Heart right ventricle (tissue), 16 donors: ENCODE measurements at regions not wholly inside any gene's neighbourhood (a gene's known extent, or its start where the extent isn't known, plus 50 kb on each side); places are given as distances from the start of the nearest gene placed in this dataset.

Experiments used
- ATAC-seq, 8 donors: fragments of 200-7000 bp; cut with Tn5 transposase; one replicate each; pipeline ENCODE4 v1.9.1; 2020; ENCODE audit warnings: mild to moderate bottlenecking in 8 of 8, moderate library complexity in 8 of 8, moderate number of reproducible peaks in 1 of 8
- DNase-seq, 2 donors: peaks; one replicate each; pipeline ENCODE4 v3.0.0-alpha.2; 2020
- H3K27ac ChIP-seq, 10 donors: fragments of 200-600 bp; sonication (generic) in 2 of 10; one replicate each; pipeline versions ENCODE4 v1.5.0 to v1.8.0; 2020 to 2022; ENCODE audit warnings: mild to moderate bottlenecking in 3 of 10
- H3K27me3 ChIP-seq, 7 donors: fragments of 200-600 bp; one replicate each; pipeline ENCODE4 v1.8.0; 2021 to 2022; ENCODE audit warnings: mild to moderate bottlenecking in 2 of 7
- H3K36me3 ChIP-seq, 9 donors: fragments of 200-600 bp; sonication (generic) in 1 of 9; one replicate each; pipeline versions ENCODE4 v1.5.0 to v1.8.0; 2020 to 2022; ENCODE audit warnings: mild to moderate bottlenecking in 2 of 9
- H3K4me1 ChIP-seq, 9 donors: fragments of 200-600 bp; sonication (generic) in 1 of 9; one replicate each; pipeline versions ENCODE4 v1.5.0 to v1.8.0; 2020 to 2022; ENCODE audit warnings: mild to moderate bottlenecking in 4 of 9
- H3K4me3 ChIP-seq, 10 donors: fragments of 200-600 bp; sonication (generic) in 2 of 10; one replicate each; pipeline versions ENCODE4 v1.5.0 to v1.8.0; 2020 to 2022; ENCODE audit warnings: mild to moderate bottlenecking in 7 of 10, moderate library complexity in 2 of 10
- H3K9me3 ChIP-seq, 11 donors: fragments of 200-600 bp in 10 of 11; sonication (generic) in 2 of 11; one replicate each; pipeline versions ENCODE4 v1.5.0 to v1.8.0; 2013 to 2022; ENCODE audit warnings: mild to moderate bottlenecking in 2 of 11, control low read depth in 1 of 11, moderate library complexity in 1 of 11
- WGBS, 2 donors: extraction: QIAGEN DNeasy Blood & Tissue Kit; methylation state at CpG; one replicate each; pipeline ENCODE4 v1.1.7; 2013; ENCODE audit warnings: inconsistent platforms in 1 of 2; 5-methylcytosine and 5-hydroxymethylcytosine counted together
- intact Hi-C, 10 donors: fragments of 100-400 bp; cut with DNase I; formaldehyde crosslinking; loops; one replicate each; pipeline versions ENCODE4 v1.11.1 to v1.14.2; 2022
- TF ChIP-seq, protein P1 (sequence below), 9 donors: fragments of 200-600 bp; sonication (generic) in 2 of 9; IDR thresholded peaks; one replicate each; pipeline versions ENCODE4 v1.5.0 to v1.8.0; 2021 to 2022; ENCODE audit warnings: antibody characterized with exemption in 9 of 9, mild to moderate bottlenecking in 5 of 9, moderate library complexity in 1 of 9
- donor health status: Arrhythmogenic right ventricular cardiomyopathy.
- donor health status: ischemic (EF 13 %, LVEDD 7.1; RV severe dilation, severe dysfunction).
- donor health status: healthy with polysubstance abuse.
- donor health status: DM: no; HTN: yes; CAD: no.
- donor health status: DM: no; HTN: no; CAD: no.
- donor health status: ischemic (EF 25% LVEDD 6.9; RV normal size, moderate dysfunction).
- donor health status: ischemic (EF 25% LVEDD 5.7; RV mildly dilated, moderate dysfunction).
- donor health status: healthy.
- donor health status: DM: yes; HTN: yes; CAD: no.
- donor health status: Ischemic cardiomyopathy.
- donor health status: ischemic (EF 35%, LVEDD 5.7; RV mildly dilated, moderate dysfunction).
- donor health status: nonischemic (EF 11% LVEDD 7.7; RV severe dilation, severe dysfunction).
- donor health status: DM: yes; HTN: yes; CAD: no.
- donor health status: PGD.
- donor health status: ischemic (EF 29% LVEDD 5.4; RV normal size, mild dysfunction).
- donor health status: nonischemic (EF 23%, LVEDD 6.1; RV moderate dilation, normal function).

DNA sequence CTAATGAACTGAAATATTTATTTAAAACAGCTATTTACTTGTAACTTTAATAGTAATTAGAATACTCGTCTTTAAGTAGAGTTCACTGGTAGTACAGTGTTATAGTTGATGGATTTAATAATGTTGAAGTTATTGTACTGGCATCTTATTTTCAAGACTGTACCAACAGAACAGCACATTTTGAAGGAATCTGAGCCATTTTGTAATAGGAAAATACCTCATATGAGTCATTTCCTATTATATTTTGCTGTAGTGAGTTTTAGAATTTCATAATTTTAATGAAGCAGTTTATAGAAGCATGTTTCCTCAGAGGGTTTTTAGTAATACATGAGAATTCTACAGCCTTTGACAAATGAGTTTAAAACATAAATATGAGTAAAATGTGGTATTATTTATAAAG, 258.3 kb downstream of the OLFM3 start:
- no peaks in the 10 kb centered on the region for H3K27me3 ChIP-seq
- intact Hi-C loops: no loop called here
- no peak for DNase-seq
- no peaks in the 10 kb centered on the region for H3K36me3 ChIP-seq
- ATAC-seq: no peak
- no peaks in the 10 kb centered on the region for H3K9me3 ChIP-seq
- no peaks in the 10 kb centered on the region for H3K4me1 ChIP-seq
- TF ChIP-seq, protein P1, sequence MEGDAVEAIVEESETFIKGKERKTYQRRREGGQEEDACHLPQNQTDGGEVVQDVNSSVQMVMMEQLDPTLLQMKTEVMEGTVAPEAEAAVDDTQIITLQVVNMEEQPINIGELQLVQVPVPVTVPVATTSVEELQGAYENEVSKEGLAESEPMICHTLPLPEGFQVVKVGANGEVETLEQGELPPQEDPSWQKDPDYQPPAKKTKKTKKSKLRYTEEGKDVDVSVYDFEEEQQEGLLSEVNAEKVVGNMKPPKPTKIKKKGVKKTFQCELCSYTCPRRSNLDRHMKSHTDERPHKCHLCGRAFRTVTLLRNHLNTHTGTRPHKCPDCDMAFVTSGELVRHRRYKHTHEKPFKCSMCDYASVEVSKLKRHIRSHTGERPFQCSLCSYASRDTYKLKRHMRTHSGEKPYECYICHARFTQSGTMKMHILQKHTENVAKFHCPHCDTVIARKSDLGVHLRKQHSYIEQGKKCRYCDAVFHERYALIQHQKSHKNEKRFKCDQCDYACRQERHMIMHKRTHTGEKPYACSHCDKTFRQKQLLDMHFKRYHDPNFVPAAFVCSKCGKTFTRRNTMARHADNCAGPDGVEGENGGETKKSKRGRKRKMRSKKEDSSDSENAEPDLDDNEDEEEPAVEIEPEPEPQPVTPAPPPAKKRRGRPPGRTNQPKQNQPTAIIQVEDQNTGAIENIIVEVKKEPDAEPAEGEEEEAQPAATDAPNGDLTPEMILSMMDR (IDR thresholded peaks at IDR 0.05): no peak
- no peak overlapping the region for H3K4me3 ChIP-seq
- no peak overlapping the region for H3K27ac ChIP-seq
- 86% methylated on average over 1 of the region's 1 CpG for WGBS, 2 donors

DNA sequence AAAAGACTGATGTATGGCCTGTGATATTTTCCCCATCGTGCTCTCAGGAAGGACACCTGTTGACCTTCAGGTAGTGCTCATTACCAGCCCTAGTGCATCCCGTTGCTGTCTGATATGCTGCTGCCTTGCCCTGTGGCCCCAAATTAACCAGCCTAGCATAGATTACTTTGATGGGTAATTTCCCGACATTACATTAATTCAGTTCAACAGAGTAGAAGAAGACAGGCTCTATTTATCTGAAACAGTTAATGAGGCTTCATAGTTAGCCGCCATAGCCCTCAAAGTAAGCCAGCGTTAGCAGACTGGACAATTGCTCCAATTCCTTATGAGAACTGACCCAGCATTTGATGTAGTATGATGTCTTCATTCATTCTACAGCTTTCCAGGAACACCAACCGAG, 257.6 kb downstream of the OLFM3 start:
- ATAC-seq: no peak
- no peak overlapping the region for H3K4me3 ChIP-seq
- H3K27ac ChIP-seq: no peak overlapping the region
- H3K27me3 ChIP-seq: no peaks in the 10 kb centered on the region
- no peaks in the 10 kb centered on the region for H3K4me1 ChIP-seq
- no peaks in the 10 kb centered on the region for H3K36me3 ChIP-seq
- TF ChIP-seq, protein P1 (IDR thresholded peaks at IDR 0.05): no peak
- WGBS, 2 donors: 80 to 85% methylated on average over 6 of the region's 6 CpGs
- intact Hi-C loops: no loop called here
- no peaks in the 10 kb centered on the region for H3K9me3 ChIP-seq
- no peak for DNase-seq

DNA sequence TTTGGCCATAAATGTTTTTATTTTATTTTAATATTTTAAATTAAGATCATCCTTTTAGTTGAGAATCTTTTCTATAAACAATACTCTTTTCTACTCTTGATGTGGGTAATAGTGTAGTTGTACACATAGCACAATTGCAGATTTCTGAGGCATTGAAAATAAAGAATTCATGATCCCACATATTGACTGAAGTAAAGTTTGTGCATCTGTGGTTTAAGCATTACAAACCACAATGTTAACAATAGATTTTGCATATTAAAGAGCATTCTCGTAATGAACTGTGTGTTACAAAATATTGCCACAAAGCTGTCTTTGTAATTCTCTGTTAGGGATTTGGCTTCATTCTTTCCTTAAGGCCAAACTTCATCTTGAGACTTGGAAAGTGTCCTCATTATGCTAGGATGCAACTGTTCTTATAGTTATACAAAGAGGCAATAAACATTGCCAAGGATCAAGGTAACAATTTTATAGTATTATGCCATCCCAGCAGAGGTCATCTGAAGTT, 256.8 kb downstream of the OLFM3 start:
- H3K4me1 ChIP-seq: no peaks in the 10 kb centered on the region
- intact Hi-C loops: no loop called here
- WGBS, 2 donors: 66 to 84% methylated on average over 1 of the region's 1 CpG
- no peak for ATAC-seq
- H3K9me3 ChIP-seq: no peaks in the 10 kb centered on the region
- H3K4me3 ChIP-seq: no peak overlapping the region
- H3K27ac ChIP-seq: no peak overlapping the region
- no peaks in the 10 kb centered on the region for H3K27me3 ChIP-seq
- TF ChIP-seq, protein P1 (IDR thresholded peaks at IDR 0.05): no peak
- no peaks in the 10 kb centered on the region for H3K36me3 ChIP-seq
- no peak for DNase-seq

DNA sequence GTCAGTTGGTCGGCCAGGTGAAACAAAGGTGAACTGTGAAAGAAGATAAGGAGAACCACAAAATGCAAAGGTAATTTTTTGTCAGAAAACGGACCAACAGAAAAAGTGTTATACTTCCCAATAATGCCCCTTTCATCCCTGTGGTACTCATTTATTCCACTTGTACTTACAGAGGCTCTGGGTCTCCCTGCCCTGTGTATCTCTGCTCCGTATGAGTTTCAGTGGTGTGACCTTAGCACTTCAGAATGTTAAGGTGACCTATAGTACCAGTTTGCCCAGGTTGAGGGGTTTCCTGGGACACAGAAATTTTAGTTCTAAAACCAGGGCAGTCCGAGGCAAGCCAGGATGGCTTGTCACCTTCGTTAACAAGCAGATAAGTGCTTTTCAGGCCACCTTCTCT, 254.8 kb downstream of the OLFM3 start:
- WGBS, 2 donors: 41 to 49% methylated on average over 5 of the region's 5 CpGs
- intact Hi-C loops: no loop called here
- no peaks in the 10 kb centered on the region for H3K36me3 ChIP-seq
- H3K4me1 ChIP-seq: no peaks in the 10 kb centered on the region
- ATAC-seq: no peak
- no peak overlapping the region for H3K27ac ChIP-seq
- TF ChIP-seq, protein P1 (IDR thresholded peaks at IDR 0.05): no peak
- H3K27me3 ChIP-seq: no peaks in the 10 kb centered on the region
- no peak for DNase-seq
- H3K9me3 ChIP-seq: no peaks in the 10 kb centered on the region
- no peak overlapping the region for H3K4me3 ChIP-seq
